Endothelial cell of umbilical vein (primary cell): ENCODE measurements at regions not wholly inside any gene's neighbourhood (a gene's known extent, or its start where the extent isn't known, plus 50 kb on each side); places are given as distances from the start of the nearest gene placed in this dataset.

Experiments used
- BruUV-seq: library from RNA; stranded (reverse); fragments of 400-500 nt; replicated peaks from 2 replicates; lab custom pipeline; 2021; lab: Mats Ljungman, UMichigan
- CTCF ChIA-PET: fragments of 300-600, 350-600 bp; sonication (Branson Sonifier 250); formaldehyde crosslinking; loops from one replicate; lab custom pipeline; 2021; ENCODE audit warnings: antibody characterized with exemption, inconsistent platforms; lab: Charles Lee
- POLR2A ChIA-PET: fragments of 300-600, 350-600 bp; sonication (Branson Sonifier 250); formaldehyde crosslinking; loops from one replicate; lab custom pipeline; 2021; ENCODE audit warnings: antibody characterized with exemption, inconsistent platforms; lab: Charles Lee
- DNase-seq: peaks from one replicate; pipeline ENCODE4 v3.0.0-alpha.2; 2011; ENCODE audit warnings: low read depth, low spot score
- FAIRE-seq: peaks from 2 replicates; lab custom pipeline; 2011; peaks lifted over from hg19 to GRCh38; lab: Jason Lieb, UNC
- H2AFZ ChIP-seq: 2 replicates; pipeline ENCODE4 v1.6.0; 2012; ENCODE audit warnings: low read depth, low read length, control low read depth, inconsistent platforms
- H3K27ac ChIP-seq: 2 replicates; pipeline ENCODE4 v1.5.1; 2011; ENCODE audit warnings: low read depth, mild to moderate bottlenecking, control low read depth, low read length, moderate library complexity; ENCODE audit not compliant: insufficient read depth
- H3K27me3 ChIP-seq, 2 experiments: 2 replicates each; pipeline versions ENCODE4 v1.6.0 to v1.6.1; 2011; ENCODE audit warnings: low read length in 2 of 2, mixed read lengths in 1 of 2; ENCODE audit not compliant: control insufficient read depth in 2 of 2, insufficient read depth in 2 of 2
- H3K36me3 ChIP-seq, 2 experiments: 2 replicates in 1 of 2; 3 replicates in 1 of 2; pipeline ENCODE4 v1.5.1; 2011; ENCODE audit warnings: low read length in 2 of 2, mild to moderate bottlenecking in 1 of 2, moderate library complexity in 1 of 2; ENCODE audit not compliant: control insufficient read depth in 2 of 2, insufficient read depth in 2 of 2; ENCODE audit errors: extremely low read depth in 1 of 2
- H3K4me1 ChIP-seq: 3 replicates; pipeline ENCODE4 v1.5.1; 2011; ENCODE audit warnings: mild to moderate bottlenecking, low read length; ENCODE audit not compliant: control insufficient read depth, insufficient read depth; ENCODE audit errors: extremely low read depth
- H3K4me2 ChIP-seq: 2 replicates; pipeline ENCODE4 v1.6.1; 2011; ENCODE audit warnings: low read length, control low read depth, mixed read lengths; ENCODE audit not compliant: insufficient read depth
- H3K4me3 ChIP-seq, 3 experiments: fragments of 200-600 bp in 1 of 3; sonication (generic), shearing (Covaris generic) in 1 of 3; replicated peaks in 1 of 3; 2 replicates each; pipeline ENCODE4 v1.5.1; 2011 to 2016; ENCODE audit warnings: control low read depth in 3 of 3, low read length in 3 of 3, mild to moderate bottlenecking in 2 of 3, inconsistent platforms in 1 of 3, low read depth in 1 of 3, moderate library complexity in 1 of 3; ENCODE audit not compliant: insufficient read depth in 1 of 3
- H3K79me2 ChIP-seq: 2 replicates; pipeline ENCODE4 v1.6.0; 2012; ENCODE audit warnings: low read length, inconsistent platforms; ENCODE audit not compliant: control insufficient read depth, insufficient read depth
- H3K9ac ChIP-seq: replicated peaks from 2 replicates; pipeline ENCODE3; 2011; ENCODE audit warnings: low read length, control low read depth; ENCODE audit not compliant: insufficient read depth; ENCODE audit errors: extremely low read depth
- H3K9me1 ChIP-seq: replicated peaks from 3 replicates; pipeline ENCODE4 v1.6.0; 2011; ENCODE audit warnings: mild to moderate bottlenecking, low read length; ENCODE audit not compliant: control insufficient read depth, insufficient read depth; ENCODE audit errors: extremely low read depth
- H3K9me3 ChIP-seq: replicated peaks from 2 replicates; pipeline ENCODE4 v1.5.1; 2012; ENCODE audit warnings: low read length, inconsistent platforms; ENCODE audit not compliant: control insufficient read depth, insufficient read depth
- H4K20me1 ChIP-seq: replicated peaks from 2 replicates; pipeline ENCODE3; 2011; ENCODE audit warnings: mild to moderate bottlenecking, low read length; ENCODE audit not compliant: control insufficient read depth, insufficient read depth; ENCODE audit errors: extremely low read depth
- CTCF ChIP-seq, 2 donors: IDR thresholded peaks; 1 replicate in 1 of 2; 2 replicates in 1 of 2; pipeline ENCODE4 v1.5.1; 2011; ENCODE audit warnings: low read length in 2 of 2, mild to moderate bottlenecking in 2 of 2, moderate library complexity in 2 of 2, control low read depth in 1 of 2, inconsistent platforms in 1 of 2, low read depth in 1 of 2; ENCODE audit not compliant: insufficient read depth in 1 of 2; ENCODE audit errors: extremely low read depth in 1 of 2
- EZH2 ChIP-seq: IDR thresholded peaks from 2 replicates; pipeline ENCODE4 v1.6.1; 2012; ENCODE audit warnings: borderline replicate concordance, low read depth, mild to moderate bottlenecking, moderate library complexity, low read length, inconsistent platforms; ENCODE audit not compliant: severe bottlenecking
- FOS ChIP-seq: IDR thresholded peaks from 2 replicates; pipeline ENCODE4 v1.6.1; 2011; ENCODE audit warnings: mild to moderate bottlenecking, low read length, moderate library complexity, borderline replicate concordance; ENCODE audit not compliant: insufficient read depth
- GATA2 ChIP-seq: IDR thresholded peaks from 2 replicates; pipeline ENCODE4 v1.7.0; 2011; ENCODE audit warnings: low read depth, mild to moderate bottlenecking, moderate library complexity, mixed read lengths, low read length; ENCODE audit not compliant: insufficient read length, insufficient read depth
- JUN ChIP-seq: IDR thresholded peaks from 2 replicates; pipeline ENCODE4 v1.6.1; 2011; ENCODE audit warnings: borderline replicate concordance, low read depth; ENCODE audit not compliant: insufficient read length, insufficient read depth
- MYC ChIP-seq: IDR thresholded peaks from one replicate; pipeline ENCODE4 v1.6.1; 2011; ENCODE audit warnings: mild to moderate bottlenecking, low read depth, low read length
- POLR2A ChIP-seq: IDR thresholded peaks from 2 replicates; pipeline ENCODE4 v1.6.1; 2012; ENCODE audit warnings: low read depth, mild to moderate bottlenecking, control low read depth, low read length
- POLR2AphosphoS5 ChIP-seq: IDR thresholded peaks from 2 replicates; pipeline ENCODE4 v1.6.1; 2012; ENCODE audit warnings: low read depth, mild to moderate bottlenecking, control low read depth, low read length, moderate library complexity; ENCODE audit not compliant: insufficient read depth
- dilution Hi-C: fragments of 300-500 bp; cut with MboI; formaldehyde crosslinking; loops from one replicate; pipeline ENCODE4 v1.15.0; 2019; ENCODE audit warnings: low sequenced_read_pairs; ENCODE audit not compliant: extremely low pct_ligation_motif_present
- intact Hi-C: fragments of 100-400 bp; cut with micrococcal nuclease; formaldehyde crosslinking; loops from one replicate; pipeline ENCODE4 v1.10.0; 2022
- TF ChIP-seq, protein P1 (sequence below): IDR thresholded peaks from 2 replicates; pipeline ENCODE4 v1.6.1; 2011; ENCODE audit not compliant: insufficient read depth, insufficient read length

DNA sequence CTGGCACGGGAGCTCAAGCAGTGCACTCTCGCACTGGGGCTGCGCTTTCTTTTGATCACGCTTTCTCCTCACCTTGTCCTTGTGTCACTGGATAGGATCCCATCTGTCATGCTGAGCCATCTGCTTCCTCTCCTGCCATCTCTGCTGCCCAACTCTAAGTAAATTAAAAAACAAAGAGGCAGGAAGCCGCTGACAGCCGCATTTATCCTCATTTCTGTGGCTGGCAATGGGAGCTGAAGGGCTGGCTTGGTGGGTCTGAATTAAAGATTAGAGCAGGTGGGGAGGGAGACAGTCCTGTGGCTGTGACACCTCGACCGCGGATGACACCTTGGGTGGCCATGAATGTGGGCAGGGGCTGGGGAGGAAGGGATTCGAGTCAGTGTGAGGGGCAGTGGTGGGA lies 159.2 kb upstream of the ALDH1B1 start:
- Histone ChIP-seq H3K9me3 (no peaks in the 10 kb centered on the region), H3K4me1 (no peaks in the 10 kb centered on the region), H2AFZ (no peak overlapping the region), H3K9me1 (no peaks in the 10 kb centered on the region), H4K20me1 (no peaks in the 10 kb centered on the region), H3K79me2 (no peaks in the 10 kb centered on the region), H3K27ac (no peak overlapping the region), H3K36me3 (no peaks in the 10 kb centered on the region), H3K27me3 (peaks cover 13 to 17% of the 10 kb centered on the region in 2 experiments), H3K9ac (no peak overlapping the region), H3K4me3 (no peak overlapping the region), H3K4me2 (no peak overlapping the region)
- no TSS peak for BruUV-seq
- ChIA-PET POLR2A (no interaction called here), CTCF (no interaction called here)
- no peak for TF ChIP-seq MYC
- no peak for TF ChIP-seq JUN
- no peak for TF ChIP-seq GATA2
- FAIRE-seq (no peak), DNase-seq (no peak)
- dilution Hi-C loops = no loop called here
- intact Hi-C loops = no loop called here

DNA sequence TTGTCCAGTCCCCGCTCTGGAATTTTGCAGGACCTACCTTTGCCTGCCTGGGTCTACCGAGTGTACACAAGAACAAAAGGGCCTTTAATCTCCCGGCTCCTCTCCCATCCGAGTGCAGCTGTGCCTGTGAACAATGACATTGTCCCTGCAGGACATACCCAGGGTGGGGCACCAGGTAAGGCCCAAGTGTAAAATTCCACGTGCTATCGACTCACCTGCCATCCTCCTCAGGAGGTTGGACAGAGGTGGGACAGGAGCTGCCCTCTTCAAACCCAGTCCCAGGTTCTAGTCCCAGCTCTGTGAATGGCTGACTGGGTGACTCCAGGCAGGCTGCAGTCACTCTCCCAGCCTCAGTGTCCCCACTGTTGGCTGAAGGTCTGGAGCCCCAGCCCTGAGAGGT lies 159.6 kb upstream of the ALDH1B1 start:
- DNase-seq (no peak), FAIRE-seq (no peak)
- Histone ChIP-seq H3K9me3 (no peaks in the 10 kb centered on the region), H2AFZ (no peak overlapping the region), H3K4me1 (no peaks in the 10 kb centered on the region), H3K4me2 (no peak overlapping the region), H3K36me3 (no peaks in the 10 kb centered on the region), H3K4me3 (no peak overlapping the region), H3K9me1 (no peaks in the 10 kb centered on the region), H3K79me2 (no peaks in the 10 kb centered on the region), H3K27me3 (peaks cover 17% of the 10 kb centered on the region in 2 experiments), H4K20me1 (no peaks in the 10 kb centered on the region), H3K9ac (no peak overlapping the region), H3K27ac (no peak overlapping the region)
- TF ChIP-seq MYC (no peak), POLR2A (no peak), FOS (no peak), JUN (no peak), POLR2AphosphoS5 (no peak), EZH2 (no peak), GATA2 (no peak), CTCF (IDR thresholded peaks at IDR 0.05; ENCODE audit: extremely low read depth in 1 of 2, insufficient read depth in 1 of 2, low read depth in 1 of 2, low read length in 2 of 2) (no peak)
- TF ChIP-seq, protein P1, sequence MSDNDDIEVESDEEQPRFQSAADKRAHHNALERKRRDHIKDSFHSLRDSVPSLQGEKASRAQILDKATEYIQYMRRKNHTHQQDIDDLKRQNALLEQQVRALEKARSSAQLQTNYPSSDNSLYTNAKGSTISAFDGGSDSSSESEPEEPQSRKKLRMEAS = no peak
- no TSS peak for BruUV-seq
- dilution Hi-C loops = no loop called here
- POLR2A ChIA-PET = no interaction called here
- intact Hi-C loops = no loop called here
- CTCF ChIA-PET = no interaction called here
